HG02970 (cell line): ENCODE measurements at regions not wholly inside any gene's neighbourhood (a gene's known extent, or its start where the extent isn't known, plus 50 kb on each side); places are given as distances from the start of the nearest gene placed in this dataset.

ENCODE experiments used
- ATAC-seq: cut with Tn5 transposase; IDR thresholded peaks from one replicate; pipeline ENCODE4 v1.9.1; 2021; ENCODE audit warnings: mild to moderate bottlenecking, moderate library complexity, moderate number of reproducible peaks; ENCODE audit not compliant: unreplicated experiment, low FRiP score

DNA sequence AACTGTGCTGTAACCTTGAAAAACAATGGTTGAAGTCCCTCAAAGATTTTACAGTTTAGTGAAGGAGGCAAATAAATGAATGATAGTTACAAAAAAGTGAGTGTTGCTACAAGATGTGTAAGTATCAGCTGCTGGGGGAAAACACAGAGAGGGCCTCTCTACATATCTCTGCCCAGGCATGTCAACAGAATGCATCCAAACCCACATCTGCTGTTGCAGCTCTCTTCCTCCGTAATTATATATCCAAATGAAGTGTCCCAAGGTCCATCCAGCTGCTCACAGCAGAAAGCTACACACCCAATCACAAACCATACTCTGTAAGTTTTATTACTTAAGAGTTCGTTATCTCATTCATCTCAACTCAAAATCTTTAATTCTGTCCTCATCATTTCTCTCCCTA, 584.6 kb downstream of the ANXA1 start:
- no peak for ATAC-seq

DNA sequence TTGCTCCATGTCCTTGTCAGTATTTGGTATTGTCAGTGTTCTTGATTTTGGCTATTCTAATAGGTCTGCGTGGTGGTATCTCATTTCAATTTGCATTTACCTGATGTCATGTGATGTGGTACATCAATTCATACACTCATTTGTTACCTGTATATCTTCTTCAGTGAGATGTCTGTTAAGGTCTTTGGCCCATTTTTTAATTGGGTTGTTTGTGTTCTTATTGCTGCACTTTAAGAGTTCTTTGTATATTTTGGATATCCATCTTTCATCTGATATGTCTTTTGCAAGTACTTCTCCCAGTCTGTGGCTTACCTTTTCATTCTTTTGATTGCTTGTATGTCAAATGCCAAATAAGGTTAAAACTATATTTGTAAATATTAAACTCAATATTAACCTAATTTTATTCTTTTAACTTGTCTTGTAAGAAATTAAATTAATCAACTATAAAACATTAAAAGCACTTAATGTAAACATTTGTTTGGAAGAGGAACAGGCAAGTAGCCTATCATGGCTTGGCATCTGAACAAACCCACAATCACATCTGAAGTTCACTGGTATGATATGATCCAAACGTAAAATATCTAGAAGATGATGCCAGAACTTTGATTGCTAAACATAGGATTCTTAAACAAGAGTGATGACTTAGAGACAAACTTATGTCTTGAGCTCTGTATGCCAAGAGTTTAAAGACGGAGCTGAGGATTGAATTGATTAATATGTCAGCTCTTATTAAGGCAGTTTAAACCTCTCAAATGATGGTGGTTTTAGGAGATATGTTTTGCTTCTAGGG, 587.3 kb downstream of the ANXA1 start:
- ATAC-seq: no peak

DNA sequence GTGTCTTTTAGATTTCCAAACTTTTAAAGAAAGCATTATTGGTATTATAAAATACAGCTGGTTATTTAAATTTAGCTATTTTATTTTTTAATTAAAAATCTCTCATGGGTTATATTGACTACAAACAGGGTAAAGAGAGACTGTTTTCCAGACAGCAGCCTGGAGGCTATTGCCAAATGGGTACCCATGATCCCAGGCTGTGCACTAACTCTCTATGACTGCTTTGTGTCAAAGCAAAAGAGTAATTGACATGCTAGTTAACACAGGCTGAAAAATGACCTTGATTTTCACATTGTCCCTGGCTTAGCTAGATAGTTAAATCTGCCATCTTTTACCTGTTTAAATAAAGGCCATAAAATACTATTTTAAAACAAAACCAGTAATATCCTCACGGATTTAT, 589.7 kb downstream of the ANXA1 start:
- ATAC-seq: no peak

DNA sequence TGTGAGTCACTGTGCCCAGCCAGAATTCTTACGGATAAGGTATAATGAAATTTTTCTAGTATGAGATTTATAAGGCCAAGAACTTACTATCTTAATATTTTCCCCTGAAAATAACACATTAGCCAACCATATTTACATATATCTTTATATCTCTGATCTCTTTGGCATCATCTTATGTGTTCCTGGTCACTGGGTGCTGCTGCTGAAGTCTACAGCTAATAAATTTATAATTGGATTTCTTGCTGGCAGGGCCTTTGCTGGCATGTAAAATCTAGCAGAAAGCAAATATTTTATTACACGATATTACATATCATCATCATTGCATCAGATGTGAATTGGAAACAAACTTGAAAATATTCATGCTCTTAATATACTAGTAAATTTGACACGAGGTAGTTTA, 590.7 kb downstream of the ANXA1 start:
- no peak for ATAC-seq

DNA sequence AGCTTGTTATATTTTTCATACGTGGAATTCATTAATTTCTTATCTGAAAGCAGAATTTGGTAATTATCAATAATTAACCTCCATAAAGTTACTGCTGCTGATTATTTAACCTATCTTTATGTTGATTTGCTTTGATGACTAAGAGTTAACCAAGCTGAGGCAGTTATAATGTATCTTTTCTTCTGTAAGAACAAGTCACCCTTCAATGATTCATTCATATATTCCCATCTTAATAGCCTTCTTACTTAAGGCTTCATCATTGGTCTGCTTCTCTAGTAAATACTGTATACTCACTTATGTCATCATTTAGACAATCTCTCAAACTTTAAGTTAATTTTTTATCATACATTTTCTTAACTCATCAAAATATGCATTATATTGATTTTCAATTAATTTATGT, 592.2 kb downstream of the ANXA1 start:
- ATAC-seq: no peak

DNA sequence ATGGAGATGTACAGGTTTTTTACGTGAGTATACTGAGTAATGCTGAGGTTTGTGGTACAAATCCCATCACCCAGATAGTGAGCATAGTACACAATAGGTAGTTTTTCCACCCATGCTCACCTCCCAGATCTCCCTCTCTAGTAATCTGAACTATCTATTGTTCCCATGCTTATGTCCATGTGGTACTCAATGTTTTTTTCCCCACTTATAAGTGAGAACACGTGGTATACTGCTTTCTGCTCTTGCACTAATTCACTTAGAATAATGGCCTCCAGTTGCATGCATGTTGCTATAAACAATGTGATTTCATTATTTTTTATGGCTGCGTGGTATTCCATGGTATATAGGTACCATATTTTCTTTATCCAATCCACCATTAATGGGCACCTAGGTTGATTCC, 593.9 kb downstream of the ANXA1 start:
- ATAC-seq: no peak

DNA sequence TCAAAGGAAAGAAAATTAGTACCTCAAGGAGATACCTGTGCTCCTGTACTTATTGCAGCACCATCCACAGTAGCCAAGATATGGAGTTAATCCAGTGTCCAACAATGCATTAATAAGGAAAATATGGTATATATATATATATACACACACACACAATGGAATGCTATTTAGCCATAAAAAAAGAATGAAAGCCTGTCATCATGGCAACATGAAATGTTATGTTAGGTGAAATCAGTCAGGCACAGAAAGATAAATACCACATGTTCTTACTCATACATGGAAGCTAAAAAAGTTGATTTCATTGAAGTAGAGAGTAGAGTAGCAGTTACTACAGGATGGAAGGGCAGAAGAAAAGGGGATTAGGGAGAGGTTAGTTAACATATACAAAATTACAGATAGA, 601.5 kb downstream of the ANXA1 start:
- no peak for ATAC-seq

DNA sequence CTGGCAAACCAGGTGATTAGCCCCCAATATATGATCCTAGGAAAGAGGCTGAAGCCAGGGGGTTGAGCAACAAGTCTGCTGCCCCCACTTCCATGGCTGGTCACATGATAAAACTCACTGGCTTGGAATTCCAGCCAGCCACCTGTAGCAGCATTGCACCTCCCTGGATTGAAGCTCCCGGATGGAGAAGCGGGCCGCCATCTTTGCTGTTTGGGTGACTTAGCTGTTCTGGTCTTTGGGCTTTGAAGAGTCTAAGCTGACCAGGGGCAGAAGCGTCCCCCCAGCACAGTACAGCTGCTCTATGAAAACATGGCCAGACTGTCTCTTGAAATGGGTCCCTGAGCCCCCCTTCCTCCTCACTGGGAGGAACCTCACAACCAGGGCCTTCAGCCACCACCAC, 610.2 kb downstream of the ANXA1 start:
- no peak for ATAC-seq

DNA sequence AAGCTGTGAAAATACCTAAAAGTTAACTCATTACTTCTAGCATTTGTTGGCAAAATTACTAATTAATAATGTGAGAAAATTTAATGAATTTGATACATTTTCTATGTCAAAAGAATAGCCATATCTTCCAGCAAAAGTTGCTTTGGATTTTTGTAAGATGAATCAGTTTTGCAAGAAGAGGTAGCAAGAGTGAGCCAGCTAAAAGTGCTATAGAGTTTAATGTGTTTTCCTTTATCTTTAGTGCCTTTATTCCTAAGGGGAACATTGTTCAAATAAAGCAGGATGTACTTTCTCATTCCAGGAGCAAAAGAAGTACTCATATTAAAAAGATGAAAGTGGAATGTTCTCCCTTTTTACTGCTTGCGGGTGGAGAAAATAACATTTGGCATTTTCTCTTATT, 622.2 kb downstream of the ANXA1 start:
- no peak for ATAC-seq

DNA sequence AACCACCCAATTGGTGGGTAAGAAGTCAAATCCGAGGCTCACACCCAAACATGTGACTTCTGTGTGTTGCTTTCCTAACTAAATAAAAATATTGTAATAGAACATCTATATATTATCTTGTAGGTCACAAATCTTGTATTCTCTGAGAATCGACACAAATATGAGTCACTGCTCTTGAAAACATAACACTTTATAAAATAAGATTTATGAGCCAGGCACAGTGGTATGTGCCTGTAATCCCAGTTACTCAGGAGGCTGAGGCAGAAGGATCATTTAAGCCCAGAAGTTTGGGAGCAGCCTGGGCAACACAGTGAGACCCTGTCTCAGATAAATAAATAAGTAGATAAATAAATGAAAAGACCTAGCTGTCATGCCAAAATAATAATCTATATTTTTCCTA, 624.1 kb downstream of the ANXA1 start:
- ATAC-seq: no peak

DNA sequence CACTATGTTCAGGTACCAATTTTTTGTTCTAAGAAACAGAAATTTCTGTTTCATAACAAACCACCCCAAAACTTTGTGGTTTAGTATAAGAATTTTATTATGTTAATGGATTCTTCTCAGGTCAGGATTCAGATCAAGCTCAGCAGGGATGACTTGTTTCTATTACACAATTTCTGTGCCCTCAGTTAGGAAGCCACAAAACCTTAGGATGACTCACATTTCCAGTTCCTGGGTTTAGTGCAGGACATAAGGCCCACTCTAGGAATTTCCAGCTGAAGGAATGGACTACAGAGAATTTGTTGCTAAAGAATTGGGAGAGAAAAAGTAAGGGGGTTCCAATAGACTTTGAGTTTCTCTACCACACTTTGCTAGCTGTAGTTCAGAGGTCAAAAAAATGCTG, 629.3 kb downstream of the ANXA1 start:
- no peak for ATAC-seq

DNA sequence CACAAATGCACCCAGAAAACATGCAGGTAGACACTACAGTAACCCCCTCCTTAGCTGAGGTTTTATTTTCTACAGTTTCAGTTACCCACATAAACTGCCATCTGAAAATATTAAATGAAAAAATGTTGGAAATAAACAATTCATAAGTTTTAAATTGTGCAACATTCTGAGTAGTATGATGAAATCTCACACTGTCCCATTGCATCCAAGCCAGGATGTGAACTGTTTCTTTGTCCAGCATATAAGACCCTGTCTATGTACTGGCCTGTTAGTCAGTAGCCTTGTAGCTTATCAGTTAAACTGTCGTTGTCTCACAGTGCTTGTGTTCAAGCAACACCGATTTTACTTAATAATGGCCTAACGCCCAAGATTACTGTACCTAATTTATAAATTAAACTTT, 630.5 kb downstream of the ANXA1 start:
- no peak for ATAC-seq

DNA sequence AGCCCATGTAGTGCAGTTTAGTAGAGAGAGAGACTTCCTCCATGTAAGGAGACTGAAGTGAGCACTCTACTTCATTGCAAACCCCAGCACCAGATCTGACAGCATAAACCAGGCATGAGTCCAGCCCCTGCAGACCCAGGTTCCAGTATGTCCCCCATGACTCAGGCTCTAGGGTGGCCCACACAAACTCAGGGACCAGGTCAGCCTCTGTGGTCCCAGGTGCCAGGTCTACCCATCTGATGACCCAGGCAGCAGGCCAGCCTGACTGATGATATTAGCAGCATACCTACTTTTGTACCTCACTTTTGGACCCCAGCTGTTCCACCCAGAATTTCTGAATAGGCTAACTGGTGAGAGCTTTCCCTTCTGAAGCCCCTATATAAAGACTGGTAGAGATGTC, 647.8 kb downstream of the ANXA1 start:
- ATAC-seq: no peak

DNA sequence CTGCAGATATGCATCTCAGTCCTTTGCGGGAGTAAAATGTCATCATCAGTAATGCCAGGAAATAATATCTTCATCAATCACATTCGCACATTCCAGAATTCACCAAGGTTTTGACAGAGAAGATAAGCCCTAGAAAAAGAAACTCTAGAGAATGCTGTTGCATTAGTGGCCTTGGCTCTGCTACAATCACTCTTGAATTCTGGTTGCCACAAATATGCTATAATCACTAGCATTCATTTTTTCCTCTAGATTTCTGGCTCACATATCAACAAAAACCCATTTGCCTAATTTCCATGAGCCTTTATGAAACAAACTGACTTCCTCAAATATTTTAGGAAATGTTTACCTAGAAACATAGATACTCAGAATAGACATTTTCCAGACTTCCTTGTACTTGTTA, 653.4 kb downstream of the ANXA1 start:
- no peak for ATAC-seq

DNA sequence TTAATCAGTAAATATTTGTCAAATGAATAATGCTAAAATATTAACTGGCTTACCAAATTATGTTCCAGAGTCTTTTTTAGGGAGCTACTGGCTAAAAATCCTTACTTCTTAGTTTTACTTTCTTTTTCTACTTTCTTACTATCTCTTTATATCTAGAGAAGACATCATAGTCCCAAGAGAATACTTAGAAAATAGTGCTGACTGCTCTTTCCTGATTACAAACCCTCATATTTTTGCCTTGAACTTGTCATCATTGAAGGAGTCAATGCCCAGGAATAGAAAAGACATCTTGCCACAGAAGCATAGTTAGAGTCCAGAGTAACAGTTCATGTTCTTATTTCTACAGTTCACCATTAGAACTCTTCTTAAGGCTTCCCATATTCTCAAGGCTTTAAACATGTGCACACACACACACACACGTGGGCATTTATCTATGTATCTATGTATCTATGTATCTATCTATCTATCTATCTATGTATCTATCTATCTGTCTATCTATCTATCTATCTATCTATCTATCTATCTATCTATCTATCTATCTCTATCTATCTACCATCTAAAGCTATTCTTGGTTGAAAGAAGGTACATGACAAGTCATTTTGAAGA, 654.3 kb downstream of the ANXA1 start:
- no peak for ATAC-seq

DNA sequence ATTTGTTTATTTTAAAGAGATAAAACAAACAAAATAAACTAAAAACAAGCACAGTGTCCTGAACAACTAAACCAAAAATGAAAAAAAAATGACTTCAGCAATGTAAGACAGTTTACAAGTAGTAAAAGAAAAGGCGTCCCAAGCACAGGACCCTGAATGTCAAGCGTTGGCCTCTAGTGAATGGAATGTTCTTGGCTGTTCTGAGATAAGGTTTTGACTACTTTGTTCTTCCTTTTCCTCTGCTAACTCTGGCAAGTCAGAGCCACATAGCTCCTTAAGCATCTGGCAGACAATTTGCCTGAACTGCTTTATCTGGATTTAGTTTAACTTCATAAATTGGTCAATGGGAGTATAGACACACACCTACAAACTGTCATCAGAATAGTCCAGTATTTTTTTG, 655.2 kb downstream of the ANXA1 start:
- ATAC-seq: no peak

DNA sequence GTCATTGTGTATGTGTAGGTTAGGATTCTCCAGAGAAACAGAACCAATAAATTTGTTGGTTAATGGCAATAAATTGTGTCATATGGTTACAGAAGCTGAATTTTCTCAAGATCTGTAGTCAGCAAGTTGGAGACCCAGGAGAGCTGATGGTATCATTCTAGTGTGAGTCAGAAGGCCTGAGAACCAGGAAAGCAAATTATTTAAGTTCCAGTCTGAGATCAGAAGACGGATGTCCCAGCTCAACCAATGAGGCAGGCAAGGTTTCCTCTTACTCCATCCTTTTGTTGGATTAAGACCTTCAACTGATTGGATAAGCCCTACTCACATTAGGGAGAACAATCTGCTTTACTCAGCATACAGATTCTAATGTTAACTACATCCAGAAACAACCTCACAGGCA, 656.3 kb downstream of the ANXA1 start:
- ATAC-seq: no peak

DNA sequence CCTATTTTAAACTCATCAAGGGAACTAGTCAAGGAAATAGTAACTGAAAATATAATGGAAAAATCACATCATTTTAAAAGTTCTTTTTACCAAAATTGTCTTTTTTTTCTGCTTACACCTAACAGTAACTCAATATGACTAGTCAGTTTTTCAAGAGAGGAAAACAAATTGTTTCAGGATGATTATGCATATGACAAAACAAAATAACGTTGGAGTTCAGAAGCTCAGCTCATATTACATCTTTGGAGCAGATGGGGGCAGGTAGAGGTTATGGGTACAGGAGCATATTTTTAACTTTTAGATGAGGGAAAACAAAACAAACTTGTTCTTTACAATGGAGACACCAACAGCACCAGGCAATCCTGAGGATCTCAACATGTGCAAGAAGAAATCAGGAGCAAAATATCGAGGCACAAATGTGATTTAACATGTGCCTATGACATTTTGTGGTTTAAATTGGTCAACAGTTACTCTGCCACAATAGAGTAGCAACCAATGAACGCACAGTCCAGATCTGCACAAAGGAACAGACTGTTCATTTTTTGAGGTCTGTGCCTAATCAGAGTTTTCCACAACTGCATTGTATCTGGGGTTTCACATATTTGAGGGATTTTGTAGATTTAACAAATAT, 659.0 kb downstream of the ANXA1 start:
- no peak for ATAC-seq

DNA sequence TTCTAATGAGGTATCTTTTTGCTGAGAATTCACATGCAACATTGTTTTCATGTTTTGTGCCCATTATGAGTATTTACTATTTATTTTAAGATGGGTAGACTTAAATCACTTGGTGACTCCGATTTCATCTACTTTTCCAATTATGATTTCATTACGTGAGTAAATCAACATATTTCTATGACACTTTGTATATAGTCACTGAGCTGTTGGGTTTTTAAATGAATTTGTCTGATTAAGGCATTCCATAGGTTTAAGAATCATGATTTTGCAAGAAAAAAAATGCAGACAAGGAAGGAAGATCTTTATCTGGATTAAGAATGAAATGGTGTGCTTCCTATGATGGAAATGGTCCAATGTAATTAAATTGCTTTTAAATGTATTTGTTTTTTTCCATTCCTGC, 661.9 kb downstream of the ANXA1 start:
- ATAC-seq: no peak

DNA sequence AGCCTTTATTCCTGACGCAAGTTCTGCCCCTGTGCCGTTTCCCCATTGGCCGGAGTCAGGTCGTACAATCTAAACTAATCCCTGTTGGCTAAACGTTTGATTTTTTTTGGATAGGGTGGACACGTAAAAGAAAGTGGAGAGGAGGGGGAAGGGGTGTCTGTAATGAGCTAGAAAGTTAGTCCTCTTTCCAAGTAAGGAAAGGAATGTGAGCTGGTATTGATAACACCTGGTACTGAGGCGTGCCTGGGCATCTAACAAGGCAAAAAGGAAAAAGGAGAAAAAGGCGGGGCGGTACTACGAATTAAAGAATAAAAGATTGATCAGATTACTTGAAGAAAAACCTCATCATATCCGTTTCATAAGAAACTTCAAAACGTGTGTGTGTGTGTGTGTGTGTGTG, 665.2 kb downstream of the ANXA1 start:
- no peak for ATAC-seq

DNA sequence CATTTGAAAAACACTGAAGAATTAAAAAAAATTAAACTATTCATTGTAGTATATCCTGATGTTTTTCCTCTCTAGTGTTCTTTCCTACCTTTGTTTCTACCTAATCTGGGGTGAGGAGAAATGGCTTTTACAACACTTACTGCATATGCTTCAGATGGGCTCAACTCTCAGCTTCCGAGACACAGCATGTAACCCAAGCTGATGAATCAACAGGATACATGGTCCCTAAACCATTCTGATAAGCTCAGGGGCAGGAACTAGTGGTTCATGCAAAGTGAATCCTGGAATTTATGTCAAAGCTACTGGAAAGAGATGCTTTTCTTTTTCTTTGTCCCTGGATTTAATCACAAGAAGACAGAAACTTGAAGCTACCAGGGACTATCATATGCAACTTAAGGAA, 672.5 kb upstream of the RORB start:
- no peak for ATAC-seq

DNA sequence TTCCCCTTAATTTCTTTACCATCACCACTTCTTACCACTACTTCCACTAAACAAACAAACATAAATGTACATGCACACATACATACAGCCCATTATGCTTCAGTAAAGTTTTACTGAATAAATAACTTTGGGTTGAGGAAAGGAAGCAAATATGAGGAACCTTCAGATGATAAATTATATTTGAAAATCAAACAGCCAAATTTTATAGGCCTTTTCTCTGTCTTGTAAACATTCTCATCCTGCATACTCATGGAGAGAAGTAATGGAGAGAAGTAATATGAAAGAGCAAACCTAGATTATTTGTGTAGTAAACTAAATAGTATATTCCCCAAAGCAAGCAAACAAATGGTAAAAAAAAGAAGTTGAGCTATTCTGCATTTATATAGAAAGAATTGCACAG, 658.3 kb upstream of the RORB start:
- no peak for ATAC-seq
